HEK293 (cell line): ENCODE measurements at regions not wholly inside any gene's neighbourhood (a gene's known extent, or its start where the extent isn't known, plus 50 kb on each side); places are given as distances from the start of the nearest gene placed in this dataset.
A peak's percentile ranks its signal among the peaks of the same experiment; 100 is the strongest.

Experiments used
- CTCF ChIA-PET: fragments of 350-600 bp; formaldehyde crosslinking; extraction: SDS; loops from one replicate; lab custom pipeline; 2021; ENCODE audit warnings: antibody characterized with exemption; lab: Yijun Ruan, JAX
- POLR2A ChIA-PET: fragments of 300-600 bp; formaldehyde crosslinking; extraction: SDS; loops from one replicate; lab custom pipeline; 2020; ENCODE audit warnings: antibody characterized with exemption, inconsistent platforms; lab: Yijun Ruan, JAX
- H3K27ac ChIP-seq: fragments of 200-500 bp; sonication (Bioruptor generic); 2 replicates; pipeline ENCODE4 v1.5.1; 2014; ENCODE audit warnings: low read depth, low read length, control low read depth, inconsistent platforms; ENCODE audit errors: extremely low read depth
- H3K36me3 ChIP-seq, 2 experiments: fragments of 200-500 bp in 1 of 2; sonication (Bioruptor generic) in 1 of 2; 1 replicate in 1 of 2; 2 replicates in 1 of 2; pipeline ENCODE4 v1.5.1; 2014 to 2017; ENCODE audit warnings: inconsistent platforms in 2 of 2, low read length in 2 of 2; ENCODE audit not compliant: control insufficient read depth in 2 of 2, insufficient read depth in 1 of 2
- H3K4me1 ChIP-seq: fragments of 200-500 bp; sonication (Bioruptor generic); 2 replicates; pipeline ENCODE4 v1.5.1; 2014; ENCODE audit warnings: mild to moderate bottlenecking, low read length, inconsistent platforms; ENCODE audit not compliant: control insufficient read depth, insufficient read depth
- H3K4me3 ChIP-seq: 2 replicates; pipeline ENCODE4 v1.5.1; 2011; ENCODE audit warnings: low read depth, mild to moderate bottlenecking, control low read depth, low read length, moderate library complexity
- H3K9me3 ChIP-seq: fragments of 200-500 bp; sonication (Bioruptor generic); 2 replicates; pipeline ENCODE4 v1.5.1; 2014; ENCODE audit warnings: low read depth, low read length, inconsistent platforms; ENCODE audit not compliant: control insufficient read depth, insufficient read depth
- EGR2 ChIP-seq: fragments of 450-650 bp; formaldehyde crosslinking; IDR thresholded peaks from 2 replicates; pipeline ENCODE4 v1.5.1; 2016; ENCODE audit warnings: low read depth, missing biosample characterization, missing genetic modification characterization
- OVOL3 ChIP-seq: fragments of 450-650 bp; formaldehyde crosslinking; IDR thresholded peaks from 2 replicates; pipeline ENCODE4 v1.5.1; 2016; ENCODE audit warnings: missing biosample characterization, missing genetic modification characterization
- PRDM1 ChIP-seq: fragments of 450-650 bp; formaldehyde crosslinking; IDR thresholded peaks from 2 replicates; pipeline ENCODE4; 2016; ENCODE audit warnings: missing biosample characterization, missing genetic modification characterization
- SETDB1 ChIP-seq: IDR thresholded peaks from one replicate; pipeline ENCODE4 v1.6.1; 2017; ENCODE audit warnings: mild to moderate bottlenecking, low read length, moderate library complexity, mixed read lengths; ENCODE audit not compliant: insufficient read length
- TRIM28 ChIP-seq: IDR thresholded peaks from 2 replicates; pipeline ENCODE4 v1.6.1; 2011; ENCODE audit warnings: low read length, control low read depth, borderline replicate concordance
- TSHZ1 ChIP-seq: fragments of 450-650 bp; formaldehyde crosslinking; IDR thresholded peaks from 2 replicates; pipeline ENCODE4 v1.5.1; 2016; ENCODE audit warnings: missing biosample characterization, missing genetic modification characterization, borderline replicate concordance
- YY1 ChIP-seq: fragments of 450-650 bp; formaldehyde crosslinking; IDR thresholded peaks from 2 replicates; pipeline ENCODE4 v1.5.1; 2018; ENCODE audit warnings: missing biosample characterization, missing genetic modification characterization
- ZBTB8A ChIP-seq: fragments of 450-650 bp; formaldehyde crosslinking; IDR thresholded peaks from 2 replicates; pipeline ENCODE4 v1.5.1; 2016; ENCODE audit warnings: missing biosample characterization, missing genetic modification characterization
- ZFHX2 ChIP-seq: fragments of 450-650 bp; formaldehyde crosslinking; conservative IDR thresholded peaks from 2 replicates; pipeline ENCODE4 v1.5.1; 2016; ENCODE audit warnings: missing biosample characterization, missing genetic modification characterization
- ZFP41 ChIP-seq: fragments of 450-650 bp; formaldehyde crosslinking; IDR thresholded peaks from 2 replicates; pipeline ENCODE4 v1.5.1; 2016; ENCODE audit warnings: missing biosample characterization, missing genetic modification characterization, borderline replicate concordance
- ZNF132 ChIP-seq: fragments of 450-650 bp; formaldehyde crosslinking; IDR thresholded peaks from 2 replicates; pipeline ENCODE4 v1.5.1; 2017; ENCODE audit warnings: missing biosample characterization, missing genetic modification characterization, borderline replicate concordance
- ZNF302 ChIP-seq: fragments of 450-650 bp; formaldehyde crosslinking; IDR thresholded peaks from 2 replicates; pipeline ENCODE4 v1.5.1; 2016; ENCODE audit warnings: missing biosample characterization, missing genetic modification characterization, low read depth
- ZNF324 ChIP-seq: fragments of 450-650 bp; formaldehyde crosslinking; IDR thresholded peaks from 2 replicates; pipeline ENCODE4 v1.5.1; 2016; ENCODE audit warnings: missing biosample characterization, missing genetic modification characterization
- ZNF394 ChIP-seq: fragments of 450-650 bp; formaldehyde crosslinking; IDR thresholded peaks from 2 replicates; pipeline ENCODE4 v1.5.1; 2016; ENCODE audit warnings: missing biosample characterization, missing genetic modification characterization, mild to moderate bottlenecking, moderate library complexity, borderline replicate concordance
- ZNF473 ChIP-seq: fragments of 450-650 bp; formaldehyde crosslinking; IDR thresholded peaks from 2 replicates; pipeline ENCODE4 v1.5.1; 2017; ENCODE audit warnings: missing biosample characterization, missing genetic modification characterization
- ZNF501 ChIP-seq: fragments of 450-650 bp; formaldehyde crosslinking; IDR thresholded peaks from 2 replicates; pipeline ENCODE4 v1.5.1; 2016; ENCODE audit warnings: missing biosample characterization, missing genetic modification characterization
- ZNF514 ChIP-seq: fragments of 450-650 bp; formaldehyde crosslinking; IDR thresholded peaks from 2 replicates; pipeline ENCODE4 v1.5.1; 2016; ENCODE audit warnings: missing biosample characterization, missing genetic modification characterization
- ZNF521 ChIP-seq: fragments of 450-650 bp; formaldehyde crosslinking; IDR thresholded peaks from 2 replicates; pipeline ENCODE4 v1.5.1; 2017; ENCODE audit warnings: missing biosample characterization, mild to moderate bottlenecking, missing genetic modification characterization

GRCh38 chr9:111276431-111277128 lies 53.4 kb downstream of the OR2K2 start:
- ChIA-PET CTCF (interaction anchor here (0.6 kb wide), 1 partner anchor 21 kb away, joined by 3 read pairs; no protein-coding TSS in a partner anchor), POLR2A (no interaction called here)
- H3K4me1 ChIP-seq = no peaks in the 10 kb centered on the region
- H3K4me3 ChIP-seq = no peak overlapping the region
- TF ChIP-seq ZNF521 (tag by site-specific recombination) (no peak), ZNF324 (tag by site-specific recombination) (no peak)
- no peak overlapping the region for H3K27ac ChIP-seq
- no peaks in the 10 kb centered on the region for H3K9me3 ChIP-seq
- no peaks in the 10 kb centered on the region for H3K36me3 ChIP-seq

GRCh38 chr9:111274737-111275136 lies 55.3 kb downstream of the OR2K2 start:
- CTCF ChIA-PET = interaction anchor here (0.5 to 0.7 kb wide), 2 partner anchors 239 to 727 kb away, joined by 3 read pairs; no protein-coding TSS in a partner anchor
- POLR2A ChIA-PET = no interaction called here
- H3K27ac ChIP-seq = no peak overlapping the region
- no peaks in the 10 kb centered on the region for H3K4me1 ChIP-seq
- TF ChIP-seq ZNF514 (tag by site-specific recombination) (no peak), SETDB1 (no peak), ZNF501 (tag by site-specific recombination) (no peak), OVOL3 (no peak), ZNF473 (tag by site-specific recombination) (no peak), TSHZ1 (tag by site-specific recombination) (no peak), ZNF132 (no peak), PRDM1 (tag by site-specific recombination) (no peak), TRIM28 (no peak), ZNF302 (tag by site-specific recombination) (no peak), ZFP41 (no peak)
- H3K36me3 ChIP-seq = no peaks in the 10 kb centered on the region
- no peak overlapping the region for H3K4me3 ChIP-seq
- no peaks in the 10 kb centered on the region for H3K9me3 ChIP-seq

GRCh38 chr9:111272581-111272980 lies 57.4 kb downstream of the OR2K2 start:
- CTCF ChIA-PET = interaction anchor here (0.7 kb wide), 1 partner anchor 26 kb away, joined by 3 read pairs; no protein-coding TSS in a partner anchor

More at GRCh38 chr9:111272581-111272980, 57.4 kb downstream of the OR2K2 start:
- Histone ChIP-seq H3K4me3 (no peak overlapping the region), H3K36me3 (no peaks in the 10 kb centered on the region), H3K27ac (no peak overlapping the region), H3K9me3 (no peaks in the 10 kb centered on the region), H3K4me1 (no peaks in the 10 kb centered on the region)
- POLR2A ChIA-PET = no interaction called here
- TF ChIP-seq ZBTB8A (tag by site-specific recombination) = no peak
- no peak for TF ChIP-seq ZNF394 (tag by site-specific recombination)
- TF ChIP-seq YY1 (tag by site-specific recombination) = no peak
- TF ChIP-seq EGR2 (tag by site-specific recombination) = peak; percentile 45; the same call in 1 of the 2 replicates
- 0 out of 2 replicates have a peak, but pooled peaks have one; percentile 38 for TF ChIP-seq ZFHX2 (tag by site-specific recombination)
